DND-41 (cell line): ENCODE measurements at regions not wholly inside any gene's neighbourhood (a gene's known extent, or its start where the extent isn't known, plus 50 kb on each side); places are given as distances from the start of the nearest gene placed in this dataset.

Source experiments
- ATAC-seq: fragments of 200-7000 bp; cut with Tn5 transposase; 3 replicates; pipeline ENCODE4 v1.9.1; 2021; ENCODE audit warnings: low read depth; ENCODE audit not compliant: insufficient read depth
- DNase-seq: peaks from one replicate; pipeline ENCODE4 v3.0.0-alpha.2; 2020
- H2AFZ ChIP-seq: 2 replicates; pipeline ENCODE4 v1.6.0; 2012; ENCODE audit warnings: low read depth, low read length
- H3K27ac ChIP-seq: 2 replicates; pipeline ENCODE4 v1.5.1; 2012; ENCODE audit warnings: low read length, inconsistent platforms
- H3K27me3 ChIP-seq: fragments of 200-600 bp; sonication (generic); 2 replicates; pipeline ENCODE4 v1.6.0; 2012; ENCODE audit warnings: low read length, mild to moderate bottlenecking, inconsistent platforms; ENCODE audit not compliant: insufficient read depth, poor library complexity
- H3K36me3 ChIP-seq: 2 replicates; pipeline ENCODE4 v1.5.1; 2012; ENCODE audit warnings: low read length, inconsistent platforms; ENCODE audit not compliant: insufficient read depth
- H3K4me1 ChIP-seq: 2 replicates; pipeline ENCODE4 v1.5.1; 2012; ENCODE audit warnings: mild to moderate bottlenecking, low read length; ENCODE audit not compliant: insufficient read depth
- H3K4me2 ChIP-seq: 2 replicates; pipeline ENCODE4 v1.6.0; 2012; ENCODE audit warnings: mild to moderate bottlenecking, moderate library complexity, low read length, inconsistent platforms; ENCODE audit not compliant: insufficient read depth
- H3K4me3 ChIP-seq, 2 experiments: fragments of 200-600 bp in 1 of 2; shearing (Covaris generic) in 1 of 2; 2 replicates each; pipeline ENCODE4 v1.5.1; 2012 to 2016; ENCODE audit warnings: inconsistent platforms in 2 of 2, low read length in 2 of 2, mild to moderate bottlenecking in 2 of 2, low read depth in 1 of 2, moderate library complexity in 1 of 2
- H3K79me2 ChIP-seq: 2 replicates; pipeline ENCODE4 v1.6.0; 2012; ENCODE audit warnings: low read length, inconsistent platforms; ENCODE audit not compliant: insufficient read depth
- H3K9ac ChIP-seq: 2 replicates; pipeline ENCODE4 v1.6.0; 2012; ENCODE audit warnings: low read depth, mild to moderate bottlenecking, inconsistent platforms, low read length, moderate library complexity
- H3K9me3 ChIP-seq: 2 replicates; pipeline ENCODE4 v1.5.1; 2012; ENCODE audit warnings: low read length, moderate library complexity, mild to moderate bottlenecking, inconsistent platforms; ENCODE audit not compliant: insufficient read depth, severe bottlenecking
- H4K20me1 ChIP-seq: 2 replicates; pipeline ENCODE4 v1.6.0; 2012; ENCODE audit warnings: low read length; ENCODE audit not compliant: insufficient read depth
- EZH2 ChIP-seq: IDR thresholded peaks from 3 replicates; pipeline ENCODE4 v1.6.1; 2012; ENCODE audit warnings: borderline replicate concordance, low read depth, mild to moderate bottlenecking, moderate library complexity, low read length, inconsistent platforms; ENCODE audit not compliant: severe bottlenecking
- TF ChIP-seq, protein P1 (sequence below): IDR thresholded peaks from 2 replicates; pipeline ENCODE4 v1.5.1; 2012; ENCODE audit warnings: borderline replicate concordance, low read length, moderate library complexity, mild to moderate bottlenecking; ENCODE audit not compliant: poor library complexity, severe bottlenecking; ENCODE audit errors: extremely low read depth

DNA sequence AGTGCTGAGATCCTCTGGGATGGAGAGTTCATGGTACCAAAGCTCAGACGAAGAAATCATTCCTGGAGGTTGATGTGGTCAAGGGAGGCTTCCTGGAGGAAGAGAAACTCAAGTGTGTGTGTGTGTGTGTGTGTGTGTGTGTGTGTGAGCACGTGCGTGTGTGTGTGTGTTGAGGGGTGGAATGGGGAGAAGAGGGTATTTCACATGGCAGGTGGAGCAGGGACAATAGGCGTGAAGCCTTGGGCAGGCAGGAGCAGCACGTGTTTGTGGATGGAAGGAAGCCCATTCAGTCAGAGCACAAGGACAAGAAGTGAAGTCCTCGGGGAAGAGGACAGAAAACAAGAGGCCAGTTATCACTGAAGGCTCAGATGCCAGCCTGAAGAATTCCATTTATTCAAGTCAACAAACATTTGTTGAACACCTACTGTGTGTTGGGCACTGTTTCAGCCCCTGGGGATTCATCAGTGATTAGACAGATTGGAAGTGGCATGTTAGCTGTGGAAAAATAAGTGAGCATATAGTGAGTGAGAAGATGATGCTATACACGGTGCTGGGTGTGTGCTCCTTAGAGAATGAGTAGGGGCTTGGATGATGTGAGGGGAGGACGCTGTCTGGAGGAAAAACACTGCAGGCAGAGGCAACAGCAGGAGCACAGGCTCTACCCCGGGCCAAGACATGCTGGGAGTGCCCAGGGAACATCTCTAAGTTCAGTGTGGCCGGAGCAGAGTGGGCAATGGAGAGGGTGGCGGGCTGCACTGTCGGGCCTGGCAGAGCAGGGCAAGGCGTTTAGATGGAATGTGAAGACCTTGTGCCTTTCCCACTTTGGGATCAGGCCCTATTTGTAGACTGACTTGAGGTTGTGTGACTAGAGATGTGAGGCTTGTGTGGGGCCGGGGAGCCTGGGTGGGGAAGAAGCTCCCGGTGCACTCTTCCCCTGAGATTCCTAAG lies 267.1 kb downstream of the CBLN1 start:
- no peaks in the 10 kb centered on the region for H3K36me3 ChIP-seq
- TF ChIP-seq, protein P1, sequence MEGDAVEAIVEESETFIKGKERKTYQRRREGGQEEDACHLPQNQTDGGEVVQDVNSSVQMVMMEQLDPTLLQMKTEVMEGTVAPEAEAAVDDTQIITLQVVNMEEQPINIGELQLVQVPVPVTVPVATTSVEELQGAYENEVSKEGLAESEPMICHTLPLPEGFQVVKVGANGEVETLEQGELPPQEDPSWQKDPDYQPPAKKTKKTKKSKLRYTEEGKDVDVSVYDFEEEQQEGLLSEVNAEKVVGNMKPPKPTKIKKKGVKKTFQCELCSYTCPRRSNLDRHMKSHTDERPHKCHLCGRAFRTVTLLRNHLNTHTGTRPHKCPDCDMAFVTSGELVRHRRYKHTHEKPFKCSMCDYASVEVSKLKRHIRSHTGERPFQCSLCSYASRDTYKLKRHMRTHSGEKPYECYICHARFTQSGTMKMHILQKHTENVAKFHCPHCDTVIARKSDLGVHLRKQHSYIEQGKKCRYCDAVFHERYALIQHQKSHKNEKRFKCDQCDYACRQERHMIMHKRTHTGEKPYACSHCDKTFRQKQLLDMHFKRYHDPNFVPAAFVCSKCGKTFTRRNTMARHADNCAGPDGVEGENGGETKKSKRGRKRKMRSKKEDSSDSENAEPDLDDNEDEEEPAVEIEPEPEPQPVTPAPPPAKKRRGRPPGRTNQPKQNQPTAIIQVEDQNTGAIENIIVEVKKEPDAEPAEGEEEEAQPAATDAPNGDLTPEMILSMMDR, result no peak
- no peak for TF ChIP-seq EZH2
- H3K79me2 ChIP-seq, result no peaks in the 10 kb centered on the region
- H3K9me3 ChIP-seq, result no peaks in the 10 kb centered on the region
- no peaks in the 10 kb centered on the region for H4K20me1 ChIP-seq
- no peak overlapping the region for H3K4me3 ChIP-seq
- H3K4me1 ChIP-seq, result no peaks in the 10 kb centered on the region
- ATAC-seq (no peak), DNase-seq (no peak)
- H3K4me2 ChIP-seq, result no peak overlapping the region
- no peak overlapping the region for H3K9ac ChIP-seq
- H3K27me3 ChIP-seq, result no peaks in the 10 kb centered on the region
- H2AFZ ChIP-seq, result no peak overlapping the region
- H3K27ac ChIP-seq, result no peak overlapping the region

DNA sequence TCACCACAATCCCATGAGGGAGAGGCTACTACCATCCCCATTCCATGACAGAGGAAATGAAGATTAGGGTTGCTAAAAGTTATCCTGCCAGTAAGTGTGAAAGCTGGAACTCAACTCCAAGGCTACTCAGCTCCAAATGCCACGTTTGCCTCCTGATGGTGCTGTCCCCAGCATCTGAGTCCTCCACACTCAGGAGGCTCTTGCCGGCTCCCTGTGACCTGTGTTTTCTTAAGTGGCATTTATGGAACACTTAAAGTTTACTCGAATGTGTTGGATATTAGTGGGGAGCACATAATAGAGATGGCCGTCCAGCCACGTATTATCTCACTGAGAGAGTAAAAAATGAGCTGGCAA lies 267.9 kb downstream of the CBLN1 start:
- Histone ChIP-seq H3K4me2 (no peak overlapping the region), H3K27ac (no peak overlapping the region), H3K9me3 (no peaks in the 10 kb centered on the region), H3K79me2 (no peaks in the 10 kb centered on the region), H3K4me1 (no peaks in the 10 kb centered on the region), H3K27me3 (no peaks in the 10 kb centered on the region), H4K20me1 (no peaks in the 10 kb centered on the region), H3K36me3 (no peaks in the 10 kb centered on the region), H3K4me3 (no peak overlapping the region), H3K9ac (no peak overlapping the region), H2AFZ (no peak overlapping the region)
- no peak for ATAC-seq
- no peak for DNase-seq
- no peak for TF ChIP-seq EZH2
- TF ChIP-seq, protein P1, result no peak

DNA sequence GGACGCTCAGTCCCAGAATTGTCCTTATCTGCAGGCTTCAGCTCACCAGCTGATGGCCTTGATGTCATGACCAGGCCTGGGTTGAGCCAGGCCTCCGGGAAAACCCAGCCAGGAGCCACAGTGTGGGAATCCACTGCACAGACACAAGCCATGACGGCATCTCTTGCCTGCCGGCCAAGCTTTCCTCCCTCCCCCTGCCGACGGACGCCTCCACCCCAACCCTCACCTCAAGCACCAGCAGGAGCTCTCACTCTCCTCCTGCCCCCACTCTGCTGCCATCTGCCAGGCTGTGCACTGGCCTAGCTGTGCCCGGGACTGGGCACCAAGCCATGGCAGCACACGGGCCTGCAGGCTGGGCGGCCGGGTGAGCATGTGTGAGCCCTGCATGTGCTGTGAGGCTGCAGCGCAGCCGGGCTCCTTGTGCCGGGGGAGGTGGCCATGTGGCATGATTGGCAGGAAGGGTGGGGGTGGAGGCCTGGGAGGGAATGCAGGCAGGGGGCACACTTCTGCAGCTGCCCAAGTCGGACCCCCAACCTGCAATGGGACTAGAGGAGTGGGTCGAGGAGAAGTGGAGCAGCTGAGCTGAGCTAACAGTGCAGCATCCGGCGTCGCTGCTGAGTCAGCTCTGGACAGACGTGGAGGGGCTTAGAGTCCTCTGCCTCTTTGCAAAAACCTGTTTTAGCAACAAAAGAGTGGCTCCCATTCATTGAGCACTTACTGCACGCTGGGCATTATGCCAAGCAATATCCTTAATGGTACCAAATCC lies 268.5 kb downstream of the CBLN1 start:
- H3K4me3 ChIP-seq, result no peak overlapping the region
- no peak overlapping the region for H3K4me2 ChIP-seq
- H3K79me2 ChIP-seq, result no peaks in the 10 kb centered on the region
- H4K20me1 ChIP-seq, result no peaks in the 10 kb centered on the region
- no peak overlapping the region for H3K9ac ChIP-seq
- H3K27me3 ChIP-seq, result no peaks in the 10 kb centered on the region
- DNase-seq, result no peak
- no peaks in the 10 kb centered on the region for H3K4me1 ChIP-seq
- TF ChIP-seq, protein P1, result no peak
- TF ChIP-seq EZH2, result no peak
- ATAC-seq, result no peak
- H3K27ac ChIP-seq, result no peak overlapping the region
- no peaks in the 10 kb centered on the region for H3K9me3 ChIP-seq
- no peaks in the 10 kb centered on the region for H3K36me3 ChIP-seq
- H2AFZ ChIP-seq, result no peak overlapping the region
